ENCODE measurements at regions not wholly inside any gene's neighbourhood (a gene's known extent, or its start where the extent isn't known, plus 50 kb on each side); places are given as distances from the start of the nearest gene placed in this dataset.

- TF ChIP-seq, protein P1, sequence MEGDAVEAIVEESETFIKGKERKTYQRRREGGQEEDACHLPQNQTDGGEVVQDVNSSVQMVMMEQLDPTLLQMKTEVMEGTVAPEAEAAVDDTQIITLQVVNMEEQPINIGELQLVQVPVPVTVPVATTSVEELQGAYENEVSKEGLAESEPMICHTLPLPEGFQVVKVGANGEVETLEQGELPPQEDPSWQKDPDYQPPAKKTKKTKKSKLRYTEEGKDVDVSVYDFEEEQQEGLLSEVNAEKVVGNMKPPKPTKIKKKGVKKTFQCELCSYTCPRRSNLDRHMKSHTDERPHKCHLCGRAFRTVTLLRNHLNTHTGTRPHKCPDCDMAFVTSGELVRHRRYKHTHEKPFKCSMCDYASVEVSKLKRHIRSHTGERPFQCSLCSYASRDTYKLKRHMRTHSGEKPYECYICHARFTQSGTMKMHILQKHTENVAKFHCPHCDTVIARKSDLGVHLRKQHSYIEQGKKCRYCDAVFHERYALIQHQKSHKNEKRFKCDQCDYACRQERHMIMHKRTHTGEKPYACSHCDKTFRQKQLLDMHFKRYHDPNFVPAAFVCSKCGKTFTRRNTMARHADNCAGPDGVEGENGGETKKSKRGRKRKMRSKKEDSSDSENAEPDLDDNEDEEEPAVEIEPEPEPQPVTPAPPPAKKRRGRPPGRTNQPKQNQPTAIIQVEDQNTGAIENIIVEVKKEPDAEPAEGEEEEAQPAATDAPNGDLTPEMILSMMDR (IDR thresholded peaks at IDR 0.05; ENCODE audit: poor library complexity) = no peak
- TF ChIP-seq EZH2 (IDR thresholded peaks at IDR 0.05; ENCODE audit: borderline replicate concordance) = no peak
These were observed 52.7 kb upstream of the LARP1 start for GRCh38 chr5:154702477-154702876.

All from hepatocyte (in vitro differentiated cells).